ENCODE measurements at regions not wholly inside any gene's neighbourhood (a gene's known extent, or its start where the extent isn't known, plus 50 kb on each side); places are given as distances from the start of the nearest gene placed in this dataset.

DNA sequence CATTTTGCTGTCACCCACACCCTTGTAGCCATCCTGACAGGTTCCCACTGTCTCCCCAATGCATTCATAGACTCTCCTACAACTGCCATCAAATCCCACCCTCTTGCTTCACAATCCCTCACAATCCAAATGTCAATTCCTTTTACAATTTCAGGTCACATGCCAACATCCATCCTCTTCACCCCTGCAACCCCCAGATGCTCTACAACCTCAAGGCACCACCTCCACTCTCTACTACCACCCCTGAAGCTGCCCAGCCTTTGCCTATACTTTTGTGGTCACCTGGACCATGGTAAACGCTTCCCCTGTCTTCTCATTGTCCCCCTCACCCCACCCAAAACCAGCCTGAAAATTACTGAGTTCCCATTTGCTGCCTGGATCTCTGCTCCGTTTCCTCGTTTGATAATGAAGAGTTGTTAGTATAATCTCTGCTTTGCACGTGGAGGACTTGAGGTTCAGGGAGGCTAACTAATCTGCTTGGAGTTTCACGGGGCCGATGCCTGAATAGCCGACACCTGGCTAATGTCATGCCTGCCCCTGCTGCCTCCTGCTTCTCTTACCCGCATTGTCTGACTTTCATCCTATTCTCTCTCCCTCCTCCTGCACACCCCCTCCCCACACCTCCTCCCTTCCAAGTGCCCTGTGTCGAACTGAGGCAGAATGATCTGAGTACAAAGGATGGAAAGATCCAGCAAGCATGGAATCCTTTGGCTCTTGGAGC, 82.4 kb upstream of the TOX2 start:
- no peak overlapping the region for H3K4me3 ChIP-seq (ENCODE audit: low read length)
- intact Hi-C loops (cut with micrococcal nuclease): no loop called here
- ATAC-seq: no peak

DNA sequence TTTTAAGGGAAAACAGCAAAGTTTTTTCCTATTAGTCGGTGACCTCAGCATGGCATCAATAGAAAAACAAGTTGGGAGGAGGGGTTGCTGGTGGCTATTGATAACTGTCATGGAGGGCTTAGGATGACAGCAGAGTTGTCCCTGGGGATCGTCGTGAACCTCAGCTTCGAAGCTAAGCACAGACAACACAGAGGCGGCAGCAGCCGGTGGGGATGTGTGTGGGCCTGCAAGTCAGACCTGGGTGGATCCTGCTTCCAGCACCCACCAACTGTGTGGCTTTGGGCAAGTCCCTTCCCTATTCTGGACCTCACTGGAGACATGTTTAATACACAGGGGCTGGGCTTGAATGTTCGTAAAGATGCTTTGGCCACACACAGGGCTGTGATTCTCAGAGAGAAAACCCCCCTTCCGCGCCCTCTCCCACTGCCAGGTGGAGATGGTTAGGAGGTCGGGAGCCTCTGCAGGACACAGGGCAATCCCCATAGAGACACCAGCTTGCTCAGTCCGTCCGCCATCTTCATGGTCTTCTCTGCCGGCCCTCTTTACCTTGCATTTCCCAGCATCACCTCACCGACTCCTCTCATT, 83.1 kb upstream of the TOX2 start:
- H3K27ac ChIP-seq (ENCODE audit: low read length): no peak overlapping the region
- no peak overlapping the region for H3K4me3 ChIP-seq (ENCODE audit: low read length)
- WGBS (ENCODE audit: insufficient coverage): 90% methylated on average over 14 of the region's 14 CpGs
- H3K27me3 Mint-ChIP-seq (ENCODE audit: low read depth in 2 of 2): peaks cover 53 to 61% of the 10 kb centered on the region in 2 donors
- DNase-seq (no peak), ATAC-seq (no peak)
- H3K4me1 Mint-ChIP-seq: peaks cover 0 to 4% of the 10 kb centered on the region in 2 donors
- no peaks in the 10 kb centered on the region for H3K36me3 Mint-ChIP-seq
- H3K27me3 ChIP-seq (ENCODE audit: control insufficient read depth, insufficient read depth, low read length): peaks cover 4% of the 10 kb centered on the region
- no peak overlapping the region for H3K4me3 Mint-ChIP-seq
- H3K36me3 ChIP-seq (ENCODE audit: control insufficient read depth, insufficient read depth, low read length): no peaks in the 10 kb centered on the region
- H3K9me3 Mint-ChIP-seq: no peaks in the 10 kb centered on the region
- TF ChIP-seq, protein P1, sequence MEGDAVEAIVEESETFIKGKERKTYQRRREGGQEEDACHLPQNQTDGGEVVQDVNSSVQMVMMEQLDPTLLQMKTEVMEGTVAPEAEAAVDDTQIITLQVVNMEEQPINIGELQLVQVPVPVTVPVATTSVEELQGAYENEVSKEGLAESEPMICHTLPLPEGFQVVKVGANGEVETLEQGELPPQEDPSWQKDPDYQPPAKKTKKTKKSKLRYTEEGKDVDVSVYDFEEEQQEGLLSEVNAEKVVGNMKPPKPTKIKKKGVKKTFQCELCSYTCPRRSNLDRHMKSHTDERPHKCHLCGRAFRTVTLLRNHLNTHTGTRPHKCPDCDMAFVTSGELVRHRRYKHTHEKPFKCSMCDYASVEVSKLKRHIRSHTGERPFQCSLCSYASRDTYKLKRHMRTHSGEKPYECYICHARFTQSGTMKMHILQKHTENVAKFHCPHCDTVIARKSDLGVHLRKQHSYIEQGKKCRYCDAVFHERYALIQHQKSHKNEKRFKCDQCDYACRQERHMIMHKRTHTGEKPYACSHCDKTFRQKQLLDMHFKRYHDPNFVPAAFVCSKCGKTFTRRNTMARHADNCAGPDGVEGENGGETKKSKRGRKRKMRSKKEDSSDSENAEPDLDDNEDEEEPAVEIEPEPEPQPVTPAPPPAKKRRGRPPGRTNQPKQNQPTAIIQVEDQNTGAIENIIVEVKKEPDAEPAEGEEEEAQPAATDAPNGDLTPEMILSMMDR (IDR thresholded peaks at IDR 0.05): no peak
- no peak overlapping the region for H3K27ac Mint-ChIP-seq
- H3K4me1 ChIP-seq (ENCODE audit: control insufficient read depth, insufficient read depth, low read length): no peaks in the 10 kb centered on the region
- intact Hi-C loops (cut with micrococcal nuclease): no loop called here
- no peaks in the 10 kb centered on the region for H3K9me3 ChIP-seq (ENCODE audit: control insufficient read depth, insufficient read depth, low read length)

More for the DNA sequence above, 82.4 kb upstream of the TOX2 start:
- Histone ChIP-seq H3K27ac (ENCODE audit: low read length) (no peak overlapping the region), H3K4me1 (ENCODE audit: control insufficient read depth, insufficient read depth, low read length) (no peaks in the 10 kb centered on the region), H3K36me3 (ENCODE audit: control insufficient read depth, insufficient read depth, low read length) (no peaks in the 10 kb centered on the region), H3K27me3 (ENCODE audit: control insufficient read depth, insufficient read depth, low read length) (peaks cover 9% of the 10 kb centered on the region), H3K9me3 (ENCODE audit: control insufficient read depth, insufficient read depth, low read length) (no peaks in the 10 kb centered on the region)
- H3K27ac Mint-ChIP-seq: no peak overlapping the region
- no peaks in the 10 kb centered on the region for H3K36me3 Mint-ChIP-seq
- H3K4me3 Mint-ChIP-seq: no peak overlapping the region
- WGBS (ENCODE audit: insufficient coverage): 65% methylated on average over 9 of the region's 9 CpGs
- no peaks in the 10 kb centered on the region for H3K9me3 Mint-ChIP-seq
- no peak for DNase-seq
- peaks cover 48 to 60% of the 10 kb centered on the region in 2 donors for H3K27me3 Mint-ChIP-seq (ENCODE audit: low read depth in 2 of 2)
- TF ChIP-seq, protein P1 (IDR thresholded peaks at IDR 0.05): no peak
- no peaks in the 10 kb centered on the region for H3K4me1 Mint-ChIP-seq

DNA sequence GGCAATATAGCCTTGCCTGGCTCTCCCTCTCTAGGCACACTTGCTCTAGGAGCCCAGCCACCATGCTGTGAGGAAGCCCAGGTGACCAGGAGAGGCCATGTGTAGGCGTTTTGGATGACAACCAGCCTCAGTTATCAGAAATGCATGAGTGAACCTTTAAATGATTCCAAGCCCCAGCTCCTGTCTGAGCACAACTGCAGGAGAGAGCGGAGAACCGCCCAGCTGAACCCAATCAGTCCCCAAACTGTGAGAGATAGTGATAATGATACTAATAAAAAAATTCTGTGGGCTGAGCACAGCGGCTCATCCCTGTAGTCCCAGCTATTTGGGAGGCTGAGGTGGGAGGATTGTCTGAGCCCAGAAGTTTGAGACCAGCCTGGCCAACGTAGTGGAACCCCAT, 83.8 kb upstream of the TOX2 start:
- H3K27ac Mint-ChIP-seq: no peak overlapping the region
- H3K9me3 Mint-ChIP-seq: no peaks in the 10 kb centered on the region
- peaks cover 0 to 6% of the 10 kb centered on the region in 2 donors for H3K4me1 Mint-ChIP-seq
- H3K9me3 ChIP-seq (ENCODE audit: control insufficient read depth, insufficient read depth, low read length): no peaks in the 10 kb centered on the region
- TF ChIP-seq, protein P1 (IDR thresholded peaks at IDR 0.05): no peak
- intact Hi-C loops (cut with micrococcal nuclease): no loop called here
- no peak for DNase-seq
- no peaks in the 10 kb centered on the region for H3K4me1 ChIP-seq (ENCODE audit: control insufficient read depth, insufficient read depth, low read length)
- WGBS (ENCODE audit: insufficient coverage): 75% methylated on average over 5 of the region's 5 CpGs
- peaks cover 7% of the 10 kb centered on the region for H3K27me3 ChIP-seq (ENCODE audit: control insufficient read depth, insufficient read depth, low read length)
- H3K4me3 ChIP-seq (ENCODE audit: low read length): no peak overlapping the region
- H3K27ac ChIP-seq (ENCODE audit: low read length): no peak overlapping the region
- ATAC-seq: no peak
- no peaks in the 10 kb centered on the region for H3K36me3 ChIP-seq (ENCODE audit: control insufficient read depth, insufficient read depth, low read length)
- H3K4me3 Mint-ChIP-seq: no peak overlapping the region
- H3K27me3 Mint-ChIP-seq (ENCODE audit: low read depth in 2 of 2): peaks cover 49 to 64% of the 10 kb centered on the region in 2 donors
- H3K36me3 Mint-ChIP-seq: no peaks in the 10 kb centered on the region

Measured in natural killer cell (primary cell).